Osteoblast (primary cell): ENCODE measurements at regions not wholly inside any gene's neighbourhood (a gene's known extent, or its start where the extent isn't known, plus 50 kb on each side); places are given as distances from the start of the nearest gene placed in this dataset.

Experiments used
- DNase-seq: peaks from one replicate; pipeline ENCODE4 v3.0.0; 2011; ENCODE audit warnings: low spot score, mixed read lengths; ENCODE audit not compliant: insufficient read length; ENCODE audit errors: missing footprints
- H2AFZ ChIP-seq: 2 replicates; pipeline ENCODE4 v1.6.0; 2011; ENCODE audit warnings: mild to moderate bottlenecking, low read length
- H3K27ac ChIP-seq: 2 replicates; pipeline ENCODE4 v1.5.1; 2011; ENCODE audit warnings: mild to moderate bottlenecking, low read depth, low read length, moderate library complexity
- H3K27me3 ChIP-seq: 2 replicates; pipeline ENCODE4 v1.6.0; 2012; ENCODE audit warnings: mild to moderate bottlenecking, control low read depth, inconsistent platforms, low read length, moderate library complexity; ENCODE audit not compliant: insufficient read depth
- H3K36me3 ChIP-seq: 2 replicates; pipeline ENCODE4 v1.5.1; 2011; ENCODE audit warnings: mild to moderate bottlenecking, low read length, control low read depth, moderate library complexity; ENCODE audit not compliant: insufficient read depth
- H3K4me1 ChIP-seq: 2 replicates; pipeline ENCODE4 v1.5.1; 2011; ENCODE audit warnings: mild to moderate bottlenecking, low read length, control low read depth, moderate library complexity; ENCODE audit not compliant: insufficient read depth
- H3K4me2 ChIP-seq: 2 replicates; pipeline ENCODE4 v1.6.0; 2011; ENCODE audit warnings: mild to moderate bottlenecking, low read length; ENCODE audit not compliant: insufficient read depth
- H3K4me3 ChIP-seq: fragments of 200-600 bp; sonication (generic); 3 replicates; pipeline ENCODE4 v1.5.1; 2012; ENCODE audit warnings: mild to moderate bottlenecking, low read length, inconsistent platforms; ENCODE audit not compliant: insufficient read depth
- H3K79me2 ChIP-seq: 2 replicates; pipeline ENCODE4 v1.6.0; 2012; ENCODE audit warnings: mild to moderate bottlenecking, low read length, control low read depth, inconsistent platforms; ENCODE audit not compliant: insufficient read depth
- H3K9me3 ChIP-seq: 2 replicates; pipeline ENCODE4 v1.5.1; 2011; ENCODE audit warnings: low read depth, low read length, control low read depth
- H4K20me1 ChIP-seq: 2 replicates; pipeline ENCODE4 v1.6.0; 2012; ENCODE audit warnings: mild to moderate bottlenecking, low read length, control low read depth; ENCODE audit not compliant: insufficient read depth
- CTCF ChIP-seq: IDR thresholded peaks from 2 replicates; pipeline ENCODE4 v1.5.1; 2011; ENCODE audit warnings: mild to moderate bottlenecking, low read depth, low read length, moderate library complexity; ENCODE audit errors: extremely low read depth

GRCh38 chr18:22538426-22538825, 120.7 kb upstream of the CTAGE1 start:
- Histone ChIP-seq H2AFZ (no peak overlapping the region), H3K36me3 (no peaks in the 10 kb centered on the region), H3K9me3 (no peaks in the 10 kb centered on the region), H3K27me3 (no peaks in the 10 kb centered on the region), H3K79me2 (no peaks in the 10 kb centered on the region), H3K4me3 (no peak overlapping the region), H3K27ac (peak overlapping the region; percentile 76), H4K20me1 (no peaks in the 10 kb centered on the region), H3K4me1 (peaks cover 27% of the 10 kb centered on the region), H3K4me2 (no peak overlapping the region)
- DNase-seq, result no peak
- no peak for TF ChIP-seq CTCF

GRCh38 chr18:22539051-22539765, 121.5 kb upstream of the CTAGE1 start:
- Histone ChIP-seq H3K4me2 (no peak overlapping the region), H3K4me1 (peaks cover 31% of the 10 kb centered on the region), H3K4me3 (no peak overlapping the region)

GRCh38 chr18:22541232-22541631, 123.5 kb upstream of the CTAGE1 start:
- TF ChIP-seq CTCF, result no peak
- H3K4me1 ChIP-seq, result peaks cover 37% of the 10 kb centered on the region
- no peaks in the 10 kb centered on the region for H3K36me3 ChIP-seq
- no peak overlapping the region for H2AFZ ChIP-seq
- H3K4me3 ChIP-seq, result no peak overlapping the region
- H3K9me3 ChIP-seq, result no peaks in the 10 kb centered on the region
- H3K27ac ChIP-seq, result no peak overlapping the region
- H3K4me2 ChIP-seq, result no peak overlapping the region
- no peak for DNase-seq
- H3K27me3 ChIP-seq, result no peaks in the 10 kb centered on the region
- no peaks in the 10 kb centered on the region for H4K20me1 ChIP-seq
- no peaks in the 10 kb centered on the region for H3K79me2 ChIP-seq

More at GRCh38 chr18:22539051-22539765, 121.5 kb upstream of the CTAGE1 start:
- no peak for TF ChIP-seq CTCF
- no peaks in the 10 kb centered on the region for H3K36me3 ChIP-seq
- DNase-seq, result no peak
- H2AFZ ChIP-seq, result no peak overlapping the region
- H4K20me1 ChIP-seq, result no peaks in the 10 kb centered on the region
- no peaks in the 10 kb centered on the region for H3K79me2 ChIP-seq
- no peaks in the 10 kb centered on the region for H3K9me3 ChIP-seq
- peak overlapping the region; percentile 76 for H3K27ac ChIP-seq
- H3K27me3 ChIP-seq, result no peaks in the 10 kb centered on the region

- TF ChIP-seq CTCF, result no peak
- no peaks in the 10 kb centered on the region for H3K79me2 ChIP-seq
- H3K4me2 ChIP-seq, result peak overlapping the region; percentile 2
- no peaks in the 10 kb centered on the region for H3K36me3 ChIP-seq
- H3K4me1 ChIP-seq, result peaks cover 37% of the 10 kb centered on the region
- no peak overlapping the region for H3K4me3 ChIP-seq
- H3K27ac ChIP-seq, result peak overlapping the region; percentile 30
- no peak overlapping the region for H2AFZ ChIP-seq
- H4K20me1 ChIP-seq, result no peaks in the 10 kb centered on the region
- no peak for DNase-seq
- no peaks in the 10 kb centered on the region for H3K9me3 ChIP-seq
- no peaks in the 10 kb centered on the region for H3K27me3 ChIP-seq
Observed at GRCh38 chr18:22542406-22542835, 124.7 kb upstream of the CTAGE1 start.
